ENCODE measurements at regions not wholly inside any gene's neighbourhood (a gene's known extent, or its start where the extent isn't known, plus 50 kb on each side); places are given as distances from the start of the nearest gene placed in this dataset.

DNA sequence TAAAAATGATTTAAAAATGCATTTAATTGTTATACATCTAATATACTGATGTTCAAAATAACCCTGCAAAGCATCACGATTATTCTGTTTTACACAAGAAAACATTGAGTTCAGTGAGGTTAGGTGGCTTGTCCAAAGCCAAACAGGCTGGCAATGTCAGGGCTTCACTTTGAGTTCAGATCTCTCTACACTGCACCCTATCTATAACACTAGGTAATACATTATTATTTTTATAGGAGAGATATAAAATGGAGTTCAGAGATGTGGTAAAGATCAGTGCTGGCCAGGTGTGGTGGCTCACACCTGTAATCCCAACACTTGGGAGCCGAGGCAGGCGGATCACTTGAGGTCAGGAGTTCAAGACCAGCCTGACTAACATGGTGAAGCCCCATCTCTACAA, 165.9 kb upstream of the MYO3A start:
- Histone ChIP-seq H3K36me3 (ENCODE audit: control insufficient read depth, insufficient read depth, low read length) (no peaks in the 10 kb centered on the region), H3K27ac (ENCODE audit: insufficient read depth, low read length) (no peak overlapping the region), H3K4me1 (ENCODE audit: control insufficient read depth, extremely low read depth, insufficient read depth, low read length) (no peaks in the 10 kb centered on the region), H4K20me1 (ENCODE audit: control insufficient read depth, extremely low read depth, insufficient read depth, low read length) (no peaks in the 10 kb centered on the region), H3K4me3 (replicated peaks in 1 of 4; ENCODE audit: control extremely low read depth in 1 of 4, insufficient read depth in 1 of 4, low read depth in 3 of 4, low read length in 4 of 4) (no peak overlapping the region), H3K9ac (ENCODE audit: insufficient read depth, low read length) (no peak overlapping the region), H3K4me2 (ENCODE audit: extremely low read depth, insufficient read depth, low read length) (no peak overlapping the region), H3K79me2 (ENCODE audit: control insufficient read depth, insufficient read depth, low read length) (no peaks in the 10 kb centered on the region), H3K27me3 (ENCODE audit: control insufficient read depth, insufficient read depth, low read length) (no peaks in the 10 kb centered on the region), H2AFZ (ENCODE audit: low read length) (no peak overlapping the region), H3K9me3 (ENCODE audit: control insufficient read depth, insufficient read depth, low read depth, low read length) (no peaks in the 10 kb centered on the region)
- no peak for DNase-seq (ENCODE audit: low read depth in 2 of 2)
- no peak for TF ChIP-seq EZH2 (IDR thresholded peaks at IDR 0.05; ENCODE audit: low read length, missing control alignments)
- no peak for TF ChIP-seq CTCF (conservative IDR thresholded peaks at IDR 0.05 in 1 of 2, IDR thresholded peaks at IDR 0.05 in 1 of 2; ENCODE audit: low read depth in 1 of 2, low read length in 2 of 2)

DNA sequence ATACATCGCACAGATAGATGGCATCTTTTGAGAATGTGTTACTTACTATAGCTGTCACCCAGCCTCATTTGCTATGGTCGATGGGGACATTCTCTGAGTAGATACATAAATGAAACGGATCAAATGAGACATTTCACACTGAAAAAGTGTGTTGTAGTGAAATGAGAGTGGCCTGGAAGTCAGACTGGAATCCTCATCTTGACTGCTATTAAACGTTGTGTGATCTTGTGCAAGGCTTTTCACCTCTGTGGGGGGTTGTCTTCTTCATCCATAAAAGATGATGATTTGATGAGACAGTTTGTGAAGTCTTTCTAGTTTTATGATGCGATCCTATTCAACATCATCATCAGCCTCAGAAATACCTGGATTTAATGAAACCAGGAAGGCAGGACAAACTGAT, 155.4 kb upstream of the MYO3A start:
- Histone ChIP-seq H3K9me3 (ENCODE audit: control insufficient read depth, insufficient read depth, low read depth, low read length) (no peaks in the 10 kb centered on the region), H3K4me1 (ENCODE audit: control insufficient read depth, extremely low read depth, insufficient read depth, low read length) (no peaks in the 10 kb centered on the region), H3K27me3 (ENCODE audit: control insufficient read depth, insufficient read depth, low read length) (no peaks in the 10 kb centered on the region), H3K9ac (ENCODE audit: insufficient read depth, low read length) (no peak overlapping the region), H2AFZ (ENCODE audit: low read length) (no peak overlapping the region), H4K20me1 (ENCODE audit: control insufficient read depth, extremely low read depth, insufficient read depth, low read length) (no peaks in the 10 kb centered on the region), H3K36me3 (ENCODE audit: control insufficient read depth, insufficient read depth, low read length) (no peaks in the 10 kb centered on the region), H3K4me3 (replicated peaks in 1 of 4; ENCODE audit: control extremely low read depth in 1 of 4, insufficient read depth in 1 of 4, low read depth in 3 of 4, low read length in 4 of 4) (no peak overlapping the region), H3K27ac (ENCODE audit: insufficient read depth, low read length) (no peak overlapping the region), H3K79me2 (ENCODE audit: control insufficient read depth, insufficient read depth, low read length) (no peaks in the 10 kb centered on the region), H3K4me2 (ENCODE audit: extremely low read depth, insufficient read depth, low read length) (no peak overlapping the region)
- no peak for TF ChIP-seq EZH2 (IDR thresholded peaks at IDR 0.05; ENCODE audit: low read length, missing control alignments)
- TF ChIP-seq CTCF (conservative IDR thresholded peaks at IDR 0.05 in 1 of 2, IDR thresholded peaks at IDR 0.05 in 1 of 2; ENCODE audit: low read depth in 1 of 2, low read length in 2 of 2), result no peak
- DNase-seq (ENCODE audit: low read depth in 2 of 2), result no peak

DNA sequence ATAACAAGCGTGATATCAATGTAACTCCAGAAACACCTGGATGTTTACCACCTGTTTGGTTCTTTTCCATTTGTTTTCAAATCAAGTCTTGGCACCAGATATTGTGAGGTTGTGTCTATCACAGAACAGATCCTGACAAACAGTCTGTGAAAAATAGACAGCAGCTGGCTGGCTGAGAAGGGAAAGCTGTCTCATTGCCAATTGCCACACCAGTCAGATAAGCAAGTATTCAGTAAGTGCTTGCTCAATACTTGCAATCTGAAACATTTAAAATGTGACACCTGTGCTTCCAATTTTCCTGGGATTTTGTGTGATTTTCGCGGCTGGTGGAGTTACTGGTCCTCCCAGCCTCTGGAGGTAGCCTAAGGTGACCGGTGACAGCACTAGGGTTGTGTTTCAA, 147.9 kb upstream of the MYO3A start:
- peak in 1 of 2 donors; percentile 14 for DNase-seq (ENCODE audit: low read depth in 2 of 2)
- H3K4me3 ChIP-seq (replicated peaks in 1 of 4; ENCODE audit: control extremely low read depth in 1 of 4, insufficient read depth in 1 of 4, low read depth in 3 of 4, low read length in 4 of 4), result no peak overlapping the region
- H3K4me2 ChIP-seq (ENCODE audit: extremely low read depth, insufficient read depth, low read length), result no peak overlapping the region
- no peak overlapping the region for H2AFZ ChIP-seq (ENCODE audit: low read length)
- no peaks in the 10 kb centered on the region for H3K36me3 ChIP-seq (ENCODE audit: control insufficient read depth, insufficient read depth, low read length)
- no peaks in the 10 kb centered on the region for H3K79me2 ChIP-seq (ENCODE audit: control insufficient read depth, insufficient read depth, low read length)
- H3K27me3 ChIP-seq (ENCODE audit: control insufficient read depth, insufficient read depth, low read length), result no peaks in the 10 kb centered on the region
- no peak overlapping the region for H3K9ac ChIP-seq (ENCODE audit: insufficient read depth, low read length)
- no peaks in the 10 kb centered on the region for H4K20me1 ChIP-seq (ENCODE audit: control insufficient read depth, extremely low read depth, insufficient read depth, low read length)
- H3K27ac ChIP-seq (ENCODE audit: insufficient read depth, low read length), result no peak overlapping the region
- TF ChIP-seq CTCF (conservative IDR thresholded peaks at IDR 0.05 in 1 of 2, IDR thresholded peaks at IDR 0.05 in 1 of 2; ENCODE audit: low read depth in 1 of 2, low read length in 2 of 2) (no peak), EZH2 (IDR thresholded peaks at IDR 0.05; ENCODE audit: low read length, missing control alignments) (no peak)
- H3K4me1 ChIP-seq (ENCODE audit: control insufficient read depth, extremely low read depth, insufficient read depth, low read length), result no peaks in the 10 kb centered on the region
- H3K9me3 ChIP-seq (ENCODE audit: control insufficient read depth, insufficient read depth, low read depth, low read length), result no peaks in the 10 kb centered on the region

Data from fibroblast of lung (primary cell).